IMR-90 (cell line): ENCODE measurements at regions not wholly inside any gene's neighbourhood (a gene's known extent, or its start where the extent isn't known, plus 50 kb on each side); places are given as distances from the start of the nearest gene placed in this dataset.

Experiments used
- ATAC-seq: fragments of 200-7000 bp; cut with Tn5 transposase; 2 replicates; pipeline ENCODE4 v1.9.1; 2020; ENCODE audit warnings: low read depth, mild to moderate bottlenecking, moderate library complexity
- BruUV-seq: library from RNA; stranded (reverse); fragments of 400-500 nt; replicated peaks from 2 replicates; lab custom pipeline; 2021; lab: Mats Ljungman, UMichigan
- CTCF ChIA-PET: fragments of 300-600 bp; formaldehyde crosslinking; extraction: SDS; loops from one replicate; lab custom pipeline; 2021; ENCODE audit warnings: antibody characterized with exemption; lab: Yijun Ruan, JAX
- POLR2A ChIA-PET: fragments of 300-600 bp; sonication (Branson Sonifier 250); formaldehyde crosslinking; loops from one replicate; lab custom pipeline; 2022; ENCODE audit warnings: antibody characterized with exemption; ENCODE audit not compliant: unreplicated experiment; lab: Charles Lee
- DNase-seq: peaks from one replicate; pipeline ENCODE4 v3.0.0; 2013
- H2AFZ ChIP-seq: replicated peaks from 2 replicates; pipeline ENCODE3; 2013; ENCODE audit warnings: low read length, mild to moderate bottlenecking; ENCODE audit not compliant: poor library complexity
- H2AK5ac ChIP-seq: 2 replicates; pipeline ENCODE4 v1.6.1; 2013; ENCODE audit warnings: low read depth, low read length, inconsistent platforms
- H2AK9ac ChIP-seq: replicated peaks from 2 replicates; pipeline ENCODE3; 2013; ENCODE audit warnings: mild to moderate bottlenecking, low read depth, low read length, moderate library complexity; ENCODE audit not compliant: poor library complexity
- H2BK120ac ChIP-seq: 2 replicates; pipeline ENCODE4 v1.6.1; 2013; ENCODE audit warnings: low read depth, low read length, inconsistent platforms
- H2BK15ac ChIP-seq: 3 replicates; pipeline ENCODE4 v1.6.1; 2013; ENCODE audit warnings: low read depth, low read length, inconsistent platforms
- H2BK20ac ChIP-seq: 2 replicates; pipeline ENCODE4 v1.6.1; 2013; ENCODE audit warnings: low read depth, mild to moderate bottlenecking, inconsistent platforms, low read length, moderate library complexity
- H2BK5ac ChIP-seq: 2 replicates; pipeline ENCODE4 v1.6.1; 2013; ENCODE audit warnings: mild to moderate bottlenecking, low read depth, low read length, inconsistent platforms; ENCODE audit not compliant: poor library complexity, severe bottlenecking
- H3K14ac ChIP-seq: replicated peaks from 2 replicates; pipeline ENCODE4 v1.6.1; 2013; ENCODE audit warnings: low read depth, low read length, inconsistent platforms
- H3K18ac ChIP-seq: 2 replicates; pipeline ENCODE4 v1.6.1; 2013; ENCODE audit warnings: low read depth, low read length, control low read depth
- H3K23ac ChIP-seq: 2 replicates; pipeline ENCODE4 v1.6.1; 2013; ENCODE audit warnings: low read depth, low read length, inconsistent platforms
- H3K27ac ChIP-seq: 2 replicates; pipeline ENCODE4 v1.5.1; 2013; ENCODE audit warnings: mild to moderate bottlenecking, control low read depth, low read length; ENCODE audit not compliant: insufficient read depth
- H3K27me3 ChIP-seq: 2 replicates; pipeline ENCODE4 v1.6.1; 2013; ENCODE audit warnings: low read length; ENCODE audit not compliant: control insufficient read depth, insufficient read depth
- H3K36me3 ChIP-seq: 2 replicates; pipeline ENCODE4 v1.6.1; 2013; ENCODE audit warnings: low read length, mixed read lengths; ENCODE audit not compliant: control insufficient read depth, insufficient read depth
- H3K4ac ChIP-seq: 2 replicates; pipeline ENCODE4 v1.6.1; 2013; ENCODE audit warnings: low read depth, low read length, inconsistent platforms
- H3K4me1 ChIP-seq: 2 replicates; pipeline ENCODE4 v1.6.1; 2013; ENCODE audit warnings: low read length, mixed read lengths; ENCODE audit not compliant: control insufficient read depth, insufficient read depth
- H3K4me2 ChIP-seq: 2 replicates; pipeline ENCODE4 v1.6.1; 2013; ENCODE audit warnings: low read depth, mild to moderate bottlenecking, control low read depth, low read length, moderate library complexity
- H3K4me3 ChIP-seq: 2 replicates; pipeline ENCODE4 v1.5.1; 2013; ENCODE audit warnings: low read depth, mild to moderate bottlenecking, control low read depth, low read length, moderate library complexity; ENCODE audit not compliant: insufficient read depth
- H3K56ac ChIP-seq: 2 replicates; pipeline ENCODE4 v1.6.1; 2013; ENCODE audit warnings: low read length, inconsistent platforms; ENCODE audit not compliant: insufficient read depth; ENCODE audit errors: extremely low read depth
- H3K79me1 ChIP-seq, 2 experiments: 2 replicates each; pipeline ENCODE4 v1.6.1; 2013; ENCODE audit warnings: low read length in 2 of 2, inconsistent platforms in 1 of 2, low read depth in 1 of 2
- H3K9ac ChIP-seq: 2 replicates; pipeline ENCODE4 v1.6.1; 2013; ENCODE audit warnings: low read depth, low read length, control low read depth
- H3K9me1 ChIP-seq: 2 replicates; pipeline ENCODE4 v1.6.1; 2013; ENCODE audit warnings: low read length, inconsistent platforms; ENCODE audit not compliant: insufficient read depth
- H3K9me3 ChIP-seq: 2 replicates; pipeline ENCODE4 v1.6.1; 2013; ENCODE audit warnings: low read length; ENCODE audit not compliant: control insufficient read depth, insufficient read depth
- H4K20me1 ChIP-seq: 2 replicates; pipeline ENCODE4 v1.6.1; 2013; ENCODE audit warnings: low read length, inconsistent platforms; ENCODE audit not compliant: insufficient read depth
- H4K5ac ChIP-seq: 2 replicates; pipeline ENCODE4 v1.6.1; 2013; ENCODE audit warnings: mild to moderate bottlenecking, low read depth, low read length, control low read depth
- H4K8ac ChIP-seq, 2 experiments: 2 replicates each; pipeline ENCODE4 v1.6.1; 2013; ENCODE audit warnings: low read depth in 2 of 2, low read length in 2 of 2, control low read depth in 1 of 2, inconsistent platforms in 1 of 2
- H4K91ac ChIP-seq: 2 replicates; pipeline ENCODE4 v1.6.1; 2013; ENCODE audit warnings: low read depth, low read length, inconsistent platforms; ENCODE audit not compliant: insufficient read depth
- BHLHE40 ChIP-seq: fragments of 150-350 bp; IDR thresholded peaks from 2 replicates; pipeline ENCODE4 v1.6.1; 2016; ENCODE audit warnings: mild to moderate bottlenecking, low read depth, low read length
- CEBPB ChIP-seq: IDR thresholded peaks from 2 replicates; pipeline ENCODE4 v1.6.1; 2012; ENCODE audit warnings: low read depth, low read length, improper control_type of control experiment
- CHD1 ChIP-seq: IDR thresholded peaks from 2 replicates; pipeline ENCODE4 v1.6.1; 2012; ENCODE audit warnings: low read depth, low read length, improper control_type of control experiment
- CTCF ChIP-seq: conservative IDR thresholded peaks from 2 replicates; pipeline ENCODE4 v1.5.1; 2012; ENCODE audit warnings: mild to moderate bottlenecking, low read depth, low read length, improper control_type of control experiment
- ELK1 ChIP-seq: fragments of 150-350 bp; IDR thresholded peaks from 2 replicates; pipeline ENCODE4 v1.6.1; 2016; ENCODE audit warnings: low read depth, mild to moderate bottlenecking, low read length, moderate library complexity, borderline replicate concordance
- FOS ChIP-seq: fragments of 150-350 bp; IDR thresholded peaks from 2 replicates; pipeline ENCODE4 v1.6.1; 2016; ENCODE audit warnings: low read depth, low read length
- MAFK ChIP-seq: IDR thresholded peaks from 2 replicates; pipeline ENCODE4 v1.6.1; 2012; ENCODE audit warnings: low read depth, low read length, improper control_type of control experiment
- MAZ ChIP-seq: IDR thresholded peaks from 2 replicates; pipeline ENCODE4 v1.6.1; 2012; ENCODE audit warnings: low read depth, mild to moderate bottlenecking, low read length, improper control_type of control experiment, moderate library complexity, borderline replicate concordance
- MXI1 ChIP-seq: IDR thresholded peaks from 2 replicates; pipeline ENCODE4 v1.6.1; 2012; ENCODE audit warnings: low read depth, mild to moderate bottlenecking, low read length, moderate library complexity, borderline replicate concordance
- NFE2L2 ChIP-seq: fragments of 150-350 bp; IDR thresholded peaks from 2 replicates; pipeline ENCODE4 v1.6.1; 2016; ENCODE audit warnings: low read depth, mild to moderate bottlenecking, low read length
- POLR2A ChIP-seq: IDR thresholded peaks from 2 replicates; pipeline ENCODE4 v1.6.1; 2012; ENCODE audit warnings: mild to moderate bottlenecking, low read depth, low read length
- RAD21 ChIP-seq: IDR thresholded peaks from 2 replicates; pipeline ENCODE4 v1.6.1; 2012; ENCODE audit warnings: low read length, improper control_type of control experiment
- RCOR1 ChIP-seq: IDR thresholded peaks from 2 replicates; pipeline ENCODE4 v1.6.1; 2012; ENCODE audit warnings: mild to moderate bottlenecking, low read length, improper control_type of control experiment; ENCODE audit not compliant: insufficient replicate concordance
- RFX5 ChIP-seq: IDR thresholded peaks from 2 replicates; pipeline ENCODE4 v1.8.0; 2012; ENCODE audit warnings: low read depth, mild to moderate bottlenecking, low read length, moderate library complexity
- USF2 ChIP-seq: fragments of 150-350 bp; IDR thresholded peaks from 2 replicates; pipeline ENCODE4 v1.6.1; 2017; ENCODE audit warnings: mild to moderate bottlenecking, antibody characterized with exemption, low read length, low read depth
- WGBS, 2 experiments: methylation state at CpG; one replicate each; pipeline versions ENCODE4 v1.1.5 to v1.1.7; 2013; ENCODE audit warnings: missing lambda C conversion rate in 2 of 2; ENCODE audit not compliant: insufficient read length in 1 of 2; ENCODE audit errors: extremely low coverage in 2 of 2; 5-methylcytosine and 5-hydroxymethylcytosine counted together
- dilution Hi-C: fragments of 300-500 bp; cut with HindIII; formaldehyde crosslinking; loops from one replicate; pipeline ENCODE4 v1.14.3; 2018; ENCODE audit warnings: low sequenced_read_pairs; ENCODE audit not compliant: unreplicated experiment
- in situ Hi-C: fragments of 300-500 bp; cut with MboI; formaldehyde crosslinking; loops from 3 replicates; pipeline ENCODE4 v1.14.3; 2019; ENCODE audit warnings: low sequenced_read_pairs, inconsistent platforms, mixed read lengths
- intact Hi-C: fragments of 100-400 bp; cut with micrococcal nuclease; formaldehyde crosslinking; loops from 2 replicates; pipeline ENCODE4 v1.10.0; 2022

- Histone ChIP-seq H4K91ac (no peak overlapping the region), H3K79me1 (no peaks in the 10 kb centered on the region), H3K4ac (no peak overlapping the region), H2BK20ac (no peak overlapping the region), H4K8ac (no peak overlapping the region), H2BK5ac (no peak overlapping the region), H4K5ac (no peak overlapping the region), H3K27ac (no peak overlapping the region), H3K23ac (no peak overlapping the region), H2AK9ac (no peak overlapping the region), H2BK15ac (no peak overlapping the region), H3K4me1 (no peaks in the 10 kb centered on the region), H3K4me2 (no peak overlapping the region), H3K9me1 (no peaks in the 10 kb centered on the region), H3K27me3 (no peaks in the 10 kb centered on the region), H3K4me3 (no peak overlapping the region), H2AK5ac (no peak overlapping the region), H3K9me3 (peaks cover 83% of the 10 kb centered on the region), H2BK120ac (no peak overlapping the region), H4K20me1 (no peaks in the 10 kb centered on the region), H2AFZ (no peak overlapping the region), H3K56ac (no peak overlapping the region), H3K14ac (no peak overlapping the region), H3K18ac (no peak overlapping the region), H3K9ac (no peak overlapping the region), H3K36me3 (no peaks in the 10 kb centered on the region)
- CTCF ChIA-PET, result no interaction called here
- no TSS peak for BruUV-seq
- 81% methylated on average over 23 of the region's 35 CpGs; no CpG with 5 or more reads in 1 of the 2 experiments for WGBS, 2 experiments
- DNase-seq (no peak), ATAC-seq (no peak)
- TF ChIP-seq NFE2L2, result no peak
- TF ChIP-seq MAFK, result no peak
- no peak for TF ChIP-seq CEBPB
- no peak for TF ChIP-seq BHLHE40
- no peak for TF ChIP-seq RAD21
- no peak for TF ChIP-seq USF2
- no peak for TF ChIP-seq MXI1
- TF ChIP-seq FOS, result no peak
- no peak for TF ChIP-seq CHD1
- TF ChIP-seq RCOR1, result no peak
- no peak for TF ChIP-seq ELK1
- TF ChIP-seq RFX5, result no peak
- TF ChIP-seq CTCF, result no peak
- TF ChIP-seq MAZ, result no peak
- TF ChIP-seq POLR2A, result no peak
- dilution Hi-C loops, result no loop called here
- intact Hi-C loops, result no loop called here
- POLR2A ChIA-PET, result no interaction called here
- in situ Hi-C loops, result no loop called here
These were observed 329.0 kb downstream of the TMEM121 start for GRCh38 chr14:105855246-105855892.
